WTC11 (cell line): ENCODE measurements at regions not wholly inside any gene's neighbourhood (a gene's known extent, or its start where the extent isn't known, plus 50 kb on each side); places are given as distances from the start of the nearest gene placed in this dataset.

Source experiments
- AFF4 ChIP-seq: sonication (generic); formaldehyde crosslinking; IDR thresholded peaks from 2 replicates; pipeline ENCODE4 v1.8.1; 2023; ENCODE audit warnings: mild to moderate bottlenecking, missing genetic modification reagents, borderline replicate concordance
- ATF2 ChIP-seq: sonication (generic); formaldehyde crosslinking; IDR thresholded peaks from 2 replicates; pipeline ENCODE4 v1.8.1; 2022; ENCODE audit warnings: low read depth, missing genetic modification reagents, borderline replicate concordance
- ATF3 ChIP-seq: sonication (generic); formaldehyde crosslinking; conservative IDR thresholded peaks from 2 replicates; pipeline ENCODE4 v1.8.1; 2022; ENCODE audit warnings: mild to moderate bottlenecking, missing genetic modification reagents
- CBFB ChIP-seq: sonication (generic); formaldehyde crosslinking; IDR thresholded peaks from 2 replicates; pipeline ENCODE4 v1.8.1; 2022; ENCODE audit warnings: mild to moderate bottlenecking, low read depth, missing genetic modification reagents
- CTCF ChIP-seq: fragments of 200-600 bp; IDR thresholded peaks from 2 replicates; pipeline ENCODE4 v1.8.0; 2022; ENCODE audit warnings: antibody characterized with exemption
- E2F4 ChIP-seq: sonication (generic); formaldehyde crosslinking; IDR thresholded peaks from 2 replicates; pipeline ENCODE4 v1.8.1; 2022; ENCODE audit warnings: low read depth, mild to moderate bottlenecking, moderate library complexity, missing genetic modification reagents, borderline replicate concordance
- JUN ChIP-seq: sonication (generic); formaldehyde crosslinking; IDR thresholded peaks from 2 replicates; pipeline ENCODE4 v1.8.0; 2023; ENCODE audit warnings: mild to moderate bottlenecking, missing genetic modification reagents
- MAX ChIP-seq: sonication (generic); formaldehyde crosslinking; IDR thresholded peaks from 2 replicates; pipeline ENCODE4 v1.8.0; 2022; ENCODE audit warnings: mild to moderate bottlenecking, missing genetic modification reagents
- SMAD3 ChIP-seq: sonication (generic); formaldehyde crosslinking; IDR thresholded peaks from 2 replicates; pipeline ENCODE4 v1.8.0; 2022; ENCODE audit warnings: missing genetic modification reagents, mild to moderate bottlenecking, borderline replicate concordance
- SP1 ChIP-seq: sonication (generic); formaldehyde crosslinking; conservative IDR thresholded peaks from 2 replicates; pipeline ENCODE4 v1.8.1; 2022; ENCODE audit warnings: missing genetic modification reagents
- TCF7 ChIP-seq: sonication (generic); formaldehyde crosslinking; IDR thresholded peaks from 2 replicates; pipeline ENCODE4 v1.8.0; 2022; ENCODE audit warnings: mild to moderate bottlenecking, low read depth, missing genetic modification reagents, moderate library complexity
- ZBTB21 ChIP-seq: sonication (generic); formaldehyde crosslinking; IDR thresholded peaks from 2 replicates; pipeline ENCODE4 v1.8.1; 2023; ENCODE audit warnings: mild to moderate bottlenecking, missing genetic modification reagents, borderline replicate concordance
- TF ChIP-seq, protein P1 (sequence below): sonication (generic); formaldehyde crosslinking; IDR thresholded peaks from 2 replicates; pipeline ENCODE4 v1.8.1; 2022; ENCODE audit warnings: mild to moderate bottlenecking, missing genetic modification reagents, moderate library complexity, borderline replicate concordance

DNA sequence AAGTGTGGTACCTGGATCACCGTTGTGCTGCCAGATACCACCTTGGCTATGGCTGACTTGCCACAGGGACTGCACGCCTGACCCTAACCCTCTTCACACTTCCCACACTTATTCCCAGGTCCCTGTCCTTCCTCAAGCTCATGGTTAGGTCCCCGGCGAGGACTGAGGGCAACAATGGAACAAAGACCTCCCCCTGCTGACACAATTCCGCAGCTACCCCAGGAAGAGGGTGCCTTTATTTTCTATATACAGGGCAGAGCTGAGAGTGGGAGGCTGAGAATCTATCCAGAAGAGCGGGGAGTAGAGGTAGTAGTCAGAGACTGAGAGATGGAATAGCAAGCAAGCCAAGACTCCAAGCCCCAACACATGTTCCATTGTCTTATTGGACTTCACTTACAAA lies 118.1 kb upstream of the SEM1 start:
- TF ChIP-seq, protein P1, sequence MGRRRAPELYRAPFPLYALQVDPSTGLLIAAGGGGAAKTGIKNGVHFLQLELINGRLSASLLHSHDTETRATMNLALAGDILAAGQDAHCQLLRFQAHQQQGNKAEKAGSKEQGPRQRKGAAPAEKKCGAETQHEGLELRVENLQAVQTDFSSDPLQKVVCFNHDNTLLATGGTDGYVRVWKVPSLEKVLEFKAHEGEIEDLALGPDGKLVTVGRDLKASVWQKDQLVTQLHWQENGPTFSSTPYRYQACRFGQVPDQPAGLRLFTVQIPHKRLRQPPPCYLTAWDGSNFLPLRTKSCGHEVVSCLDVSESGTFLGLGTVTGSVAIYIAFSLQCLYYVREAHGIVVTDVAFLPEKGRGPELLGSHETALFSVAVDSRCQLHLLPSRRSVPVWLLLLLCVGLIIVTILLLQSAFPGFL (CRISPR knock-in tag), result no peak
- no peak for TF ChIP-seq CTCF
- no peak for TF ChIP-seq AFF4
- no peak for TF ChIP-seq CBFB (CRISPR knock-in tag)
- TF ChIP-seq ATF3 (CRISPR knock-in tag), result no peak
- no peak for TF ChIP-seq E2F4 (CRISPR knock-in tag)
- no peak for TF ChIP-seq ATF2 (CRISPR knock-in tag)
- TF ChIP-seq SP1 (CRISPR knock-in tag), result no peak
- TF ChIP-seq SMAD3 (CRISPR knock-in tag), result no peak
- no peak for TF ChIP-seq MAX (CRISPR knock-in tag)
- no peak for TF ChIP-seq TCF7 (CRISPR knock-in tag)
- TF ChIP-seq JUN (CRISPR knock-in tag), result no peak
- no peak for TF ChIP-seq ZBTB21 (CRISPR knock-in tag)
